HG03025 (cell line): ENCODE measurements at regions not wholly inside any gene's neighbourhood (a gene's known extent, or its start where the extent isn't known, plus 50 kb on each side); places are given as distances from the start of the nearest gene placed in this dataset.
"Not testable (repeated sequence)": the region's sequence is repeated elsewhere in the genome, so short reads cannot be mapped to it uniquely, and the experiment has no call there.

Experiments
- ATAC-seq: cut with Tn5 transposase; IDR thresholded peaks from one replicate; pipeline ENCODE4 v1.9.1; 2021; ENCODE audit warnings: mild to moderate bottlenecking, moderate library complexity; ENCODE audit not compliant: unreplicated experiment, low FRiP score

DNA sequence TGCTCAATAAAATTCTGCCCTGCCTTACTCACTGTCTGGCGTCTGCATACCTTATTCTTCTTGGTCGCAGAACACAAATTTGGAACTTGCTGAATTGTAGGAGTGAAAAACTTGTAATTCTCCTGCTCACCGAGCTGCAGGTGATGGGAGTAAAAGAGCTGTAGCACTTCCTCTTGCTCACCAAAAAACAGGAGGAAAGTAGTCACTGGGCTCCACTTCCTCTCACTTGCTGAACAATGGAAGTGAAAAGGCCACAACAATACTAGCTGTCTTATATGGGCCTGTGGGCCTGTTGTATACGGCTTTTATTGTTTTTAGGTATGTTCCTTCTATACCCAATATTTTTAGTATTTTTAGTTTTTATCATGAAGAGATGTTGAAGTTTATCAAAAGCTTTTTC lies 978.7 kb downstream of the SLITRK5 start:
- no peak for ATAC-seq

DNA sequence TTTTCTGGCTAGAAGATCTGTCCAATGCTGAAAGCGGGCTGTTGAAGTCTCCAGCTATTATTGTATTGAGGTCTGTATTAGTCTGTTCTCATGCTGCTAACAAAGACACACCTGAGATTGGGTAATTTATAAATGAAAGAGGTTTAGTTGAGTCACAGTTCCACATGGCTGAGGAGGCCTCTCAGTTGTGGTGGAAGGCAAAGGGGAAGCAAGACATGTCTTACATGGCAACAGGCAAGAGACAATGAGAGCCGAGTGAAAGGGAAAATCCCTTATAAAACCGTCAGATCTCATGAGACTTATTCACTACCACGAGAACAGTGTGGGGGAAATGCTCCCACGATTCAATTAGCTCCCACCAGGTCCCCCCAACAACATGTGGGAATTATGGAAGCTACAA lies 980.4 kb downstream of the SLITRK5 start:
- ATAC-seq, result no peak

DNA sequence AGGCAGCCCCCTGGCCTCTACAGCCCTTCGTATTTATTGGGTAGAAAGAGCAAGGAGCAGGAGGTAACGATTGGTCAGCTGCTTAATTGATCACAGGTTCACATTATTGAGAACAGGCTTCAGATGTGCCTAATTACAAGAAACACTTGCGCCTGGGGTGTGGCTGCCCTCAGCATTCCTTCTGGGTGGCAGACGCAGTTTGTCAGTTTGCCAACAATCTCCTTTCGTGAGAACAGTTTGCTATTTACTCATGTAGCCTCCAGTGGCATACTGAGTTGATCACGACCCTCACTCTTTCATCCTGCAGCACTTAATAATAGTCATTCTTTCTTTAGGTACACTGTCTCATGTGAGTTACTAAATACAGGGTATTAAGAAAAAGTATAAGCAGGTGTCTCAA lies 985.6 kb downstream of the SLITRK5 start:
- ATAC-seq, result no peak

DNA sequence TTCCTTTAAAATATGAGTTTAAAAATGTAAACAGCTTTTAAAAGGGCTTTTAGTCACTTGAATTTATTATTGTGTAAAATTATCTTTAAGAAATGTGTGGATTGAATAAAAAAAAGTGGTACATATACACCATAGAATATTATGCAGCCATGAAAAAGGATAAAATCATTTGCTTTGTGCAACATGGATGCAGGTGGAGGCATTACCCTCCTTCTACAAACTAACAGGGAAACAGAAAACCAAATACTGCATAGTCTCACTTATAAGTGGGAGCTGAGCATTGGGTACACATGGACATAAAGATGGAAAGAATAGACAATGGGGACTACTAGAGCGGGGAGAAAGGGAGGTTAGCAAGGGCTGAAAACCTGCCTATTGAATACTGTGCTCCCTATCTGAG lies 999.3 kb downstream of the SLITRK5 start:
- ATAC-seq, result no peak

DNA sequence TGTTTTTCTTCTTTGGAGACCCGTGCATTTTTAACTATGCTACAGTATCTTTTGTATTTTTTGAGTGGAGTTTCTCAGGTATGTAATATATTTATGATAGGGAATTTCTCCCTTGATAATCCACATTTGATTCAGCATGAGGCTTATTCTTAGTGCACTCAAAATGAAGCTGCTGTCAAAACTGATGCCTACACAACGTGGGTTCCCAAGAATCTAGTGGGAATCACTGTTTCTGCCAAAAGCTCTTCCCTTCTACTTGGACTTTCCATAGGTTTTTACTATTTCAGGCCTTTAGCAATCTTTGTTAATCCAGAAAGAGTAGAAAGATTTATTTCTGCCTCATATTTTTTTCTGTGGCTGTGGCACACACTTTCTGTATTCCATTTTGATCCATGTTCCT lies 1003.7 kb downstream of the SLITRK5 start:
- ATAC-seq, result no peak

DNA sequence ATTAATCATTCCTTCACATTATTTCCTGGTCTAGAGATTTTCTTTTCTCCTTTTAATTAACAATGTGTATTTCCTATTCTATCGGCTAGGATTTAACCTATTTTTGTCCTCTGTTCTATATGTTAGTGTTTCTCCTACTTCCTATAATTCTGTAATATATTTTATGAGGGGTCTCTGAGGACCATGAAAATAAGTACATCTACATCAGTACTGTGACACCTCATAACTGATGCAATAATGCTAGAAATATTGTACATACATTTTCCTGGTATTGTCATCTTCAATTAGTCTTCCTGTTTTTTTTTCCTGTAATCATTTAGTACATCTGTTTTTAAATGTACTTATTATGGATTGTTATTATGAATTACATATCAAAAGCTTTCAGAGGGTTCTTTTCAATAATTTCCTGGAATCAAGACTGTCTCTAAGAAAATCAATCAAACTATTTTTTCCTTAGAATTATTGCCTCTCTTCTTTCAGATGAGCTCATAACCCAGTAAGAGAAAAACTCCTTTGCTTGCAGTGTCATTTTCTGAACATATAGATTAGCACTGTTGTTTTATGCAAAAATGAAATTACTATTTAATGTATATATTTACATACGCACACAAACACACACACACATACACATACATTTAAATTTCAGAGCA lies 1004.3 kb downstream of the SLITRK5 start:
- ATAC-seq, result no peak

DNA sequence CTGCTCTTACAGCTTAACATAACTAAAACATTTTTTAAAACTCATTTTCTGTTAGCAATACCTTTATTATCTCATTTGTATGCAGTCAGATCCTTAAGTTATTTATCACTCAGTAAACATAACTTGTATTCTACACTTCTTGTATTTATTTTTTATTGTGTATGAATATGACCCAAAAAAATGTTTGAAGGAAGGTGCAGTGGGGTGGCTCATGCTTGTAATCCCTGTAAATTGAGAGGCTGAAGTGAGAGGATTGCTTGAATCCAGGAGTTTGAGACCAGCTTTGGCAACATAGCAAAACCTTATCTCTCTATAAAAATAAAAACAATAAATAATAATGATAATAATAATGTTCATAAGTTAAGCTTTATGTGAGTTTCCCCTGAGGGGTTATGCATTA lies 1004.8 kb downstream of the SLITRK5 start:
- no peak for ATAC-seq

DNA sequence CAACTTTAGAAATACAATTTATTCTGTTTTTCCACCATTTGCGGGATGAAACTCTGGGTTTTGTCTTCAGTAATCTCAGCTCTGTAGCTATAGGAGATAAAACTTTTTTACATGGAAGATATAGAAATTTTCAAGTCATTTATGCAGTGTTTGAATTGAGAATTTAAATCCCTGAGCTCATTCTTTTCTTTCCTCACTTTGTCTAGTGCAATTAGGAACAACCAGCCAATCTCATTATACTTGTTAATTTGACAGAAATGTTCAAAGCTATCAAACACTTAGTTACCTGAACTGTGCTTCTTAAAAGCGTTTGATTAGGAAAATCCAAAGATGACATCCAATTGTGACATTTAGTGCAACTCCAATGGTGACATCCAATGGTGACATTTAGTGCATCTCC lies 1014.3 kb downstream of the SLITRK5 start:
- ATAC-seq, result no peak

DNA sequence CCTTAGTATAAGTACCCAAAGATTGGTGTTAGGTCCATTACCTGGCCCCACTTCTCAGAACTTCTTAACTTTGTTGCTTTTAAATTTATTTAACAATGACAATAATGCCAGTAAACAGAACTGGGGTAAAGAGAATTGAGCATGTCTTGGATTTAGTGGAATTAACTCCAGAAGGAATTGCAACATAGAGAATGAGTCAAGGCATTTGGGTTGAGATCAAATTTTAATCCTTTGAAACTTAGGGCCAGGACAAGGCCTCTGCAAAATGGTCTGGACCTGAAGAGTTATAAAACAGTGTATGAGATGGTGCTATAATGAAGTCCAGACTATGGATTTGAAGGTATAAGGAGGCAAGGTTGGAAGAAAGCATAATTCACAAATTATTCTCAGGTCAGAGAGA lies 1030.4 kb downstream of the SLITRK5 start:
- no peak for ATAC-seq

DNA sequence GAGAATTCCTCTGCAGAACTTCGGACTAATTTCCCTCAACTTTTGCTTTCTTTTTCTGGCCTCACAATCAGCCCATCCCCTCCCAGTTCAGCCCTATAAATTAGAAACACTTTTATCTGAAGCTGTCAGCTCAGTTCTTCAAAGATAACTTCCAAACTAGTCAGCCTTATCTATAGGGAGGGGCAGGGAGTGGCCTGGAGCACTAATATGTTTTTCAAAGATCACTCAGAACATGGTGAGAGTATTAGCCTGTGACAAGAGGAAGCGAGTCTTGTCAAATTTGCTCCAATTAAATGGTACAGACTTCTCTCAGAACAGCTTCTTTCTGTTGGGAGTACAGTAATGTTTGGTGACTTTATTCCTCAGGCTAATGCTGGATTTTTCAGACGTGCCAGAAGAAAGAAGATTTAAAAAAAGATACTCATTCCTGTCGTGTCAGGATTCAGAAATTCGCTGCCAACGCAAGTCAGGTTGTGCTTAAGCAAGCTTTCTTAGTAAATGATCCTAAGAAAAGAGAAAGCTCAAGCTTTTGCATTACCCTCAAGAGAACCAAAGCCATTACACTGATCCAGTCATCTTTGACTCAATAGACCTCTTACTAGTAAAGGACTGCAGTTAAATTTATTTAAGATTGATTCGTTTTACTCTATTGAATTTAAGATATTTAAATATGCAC lies 1033.6 kb downstream of the SLITRK5 start:
- no peak for ATAC-seq

DNA sequence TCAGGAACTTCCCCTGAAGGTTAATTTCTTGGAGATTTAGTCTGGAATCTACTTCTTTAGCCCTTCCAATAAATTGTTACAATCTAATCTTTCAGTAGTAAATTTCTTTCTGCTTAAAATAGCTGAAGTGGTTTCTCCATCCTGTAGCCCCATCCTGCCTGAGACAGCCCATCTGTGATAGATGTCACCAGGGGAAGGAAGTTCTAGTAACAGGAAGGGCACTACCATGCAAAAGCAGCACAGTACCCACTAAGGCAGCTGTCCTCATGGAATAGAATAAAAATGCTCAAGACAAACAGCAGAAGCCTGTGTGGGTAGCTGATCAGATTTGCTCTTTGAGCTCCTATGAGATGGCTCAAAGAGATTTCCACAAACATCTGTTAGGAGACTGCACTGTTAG lies 1036.5 kb downstream of the SLITRK5 start:
- ATAC-seq, result no peak

DNA sequence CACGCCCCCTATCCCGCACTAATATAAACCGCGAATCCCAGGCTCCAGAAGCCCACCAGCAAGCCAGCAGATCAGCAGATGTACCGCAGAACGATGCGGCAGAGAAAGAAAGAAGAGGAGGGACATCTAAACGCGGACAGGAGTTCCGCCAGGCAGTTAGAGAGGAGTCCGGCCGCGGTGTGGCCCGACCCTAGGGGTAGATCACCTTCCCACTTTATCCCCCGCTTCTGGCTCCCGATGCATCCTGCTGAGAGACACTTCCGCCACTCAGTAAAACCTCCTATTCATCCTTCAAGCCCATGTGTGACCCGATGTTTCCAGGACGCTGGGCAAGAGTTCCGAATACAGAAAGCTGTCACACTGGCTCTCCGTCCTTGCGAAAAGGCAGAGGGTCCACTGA lies 1046.8 kb downstream of the SLITRK5 start:
- no peak for ATAC-seq

DNA sequence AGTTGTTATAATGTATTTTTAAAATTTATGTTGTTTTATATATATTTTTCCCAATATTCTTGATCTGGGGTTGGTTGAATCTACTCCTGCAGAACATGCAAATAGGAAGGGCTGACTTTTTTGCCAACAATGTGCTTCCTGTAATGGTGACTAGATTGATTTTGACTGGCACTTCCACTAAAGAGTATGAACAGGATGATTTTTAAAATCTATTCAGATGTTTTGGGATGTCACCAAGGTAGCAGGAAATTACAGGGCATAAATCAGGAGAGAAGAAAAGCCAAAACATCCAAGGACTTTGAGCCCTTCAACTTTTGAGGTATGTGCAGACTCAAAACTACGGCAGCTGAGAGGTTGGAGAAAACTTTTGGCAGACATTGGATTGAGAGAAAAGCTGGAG lies 1047.6 kb downstream of the SLITRK5 start:
- ATAC-seq, result no peak

DNA sequence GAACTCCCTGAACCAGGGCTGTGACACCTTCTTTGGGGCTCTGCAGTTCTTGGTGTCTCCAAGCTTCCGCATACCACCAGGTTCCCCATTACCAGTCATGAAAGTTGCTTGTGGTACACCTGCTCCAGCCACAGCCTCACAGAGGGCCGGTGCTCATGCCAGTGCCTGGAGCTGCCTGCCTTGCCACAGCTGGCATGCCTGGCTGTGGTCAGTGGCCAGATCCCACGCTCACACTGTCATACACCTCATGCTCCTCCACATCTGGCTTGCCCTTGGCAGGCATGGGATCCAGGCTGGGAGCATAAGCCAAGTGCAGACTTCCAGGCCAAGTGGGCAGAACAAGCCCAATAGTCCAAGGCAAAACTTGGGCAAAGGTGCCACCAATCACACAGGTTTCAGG lies 1054.9 kb downstream of the SLITRK5 start:
- no peak for ATAC-seq

DNA sequence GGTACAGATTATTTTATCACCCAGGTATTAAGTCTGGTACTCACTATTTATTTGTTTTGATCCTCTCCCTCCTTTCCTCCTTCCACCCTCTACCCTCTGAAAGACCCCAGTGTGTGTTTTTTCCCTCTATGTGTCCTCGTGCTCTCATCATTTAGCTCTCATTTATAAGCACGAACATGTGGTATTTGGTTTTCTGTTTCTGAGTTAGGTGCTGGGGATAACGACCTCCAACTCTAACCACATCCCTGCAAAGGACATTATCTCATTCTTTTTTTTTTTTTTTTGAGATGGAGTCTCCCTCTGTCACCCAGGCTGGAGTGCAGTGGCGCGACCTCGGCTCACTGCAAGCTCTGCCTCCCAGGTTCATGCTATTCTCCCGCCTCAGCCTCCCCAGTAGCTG lies 1056.1 kb downstream of the SLITRK5 start:
- not testable (repeated sequence) for ATAC-seq

DNA sequence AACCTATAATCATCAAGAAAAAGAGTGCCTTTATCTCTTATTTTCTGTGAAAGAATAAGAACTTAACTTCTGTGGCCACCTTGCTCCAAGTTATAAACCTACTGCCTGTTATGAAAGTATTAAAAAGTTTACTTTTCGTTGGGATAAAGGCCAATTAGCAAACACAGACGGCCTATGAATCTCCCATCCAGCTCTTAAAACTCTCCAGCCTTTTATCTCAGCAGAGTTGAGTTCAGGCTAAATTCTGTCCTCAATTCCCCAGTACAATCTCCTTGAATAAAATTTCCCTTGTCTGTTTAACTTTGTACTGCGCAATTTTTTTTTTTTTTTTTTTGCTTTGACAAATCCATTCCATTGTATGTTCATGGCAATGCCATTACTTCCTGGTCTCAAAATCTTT lies 1058.4 kb downstream of the SLITRK5 start:
- ATAC-seq, result no peak

DNA sequence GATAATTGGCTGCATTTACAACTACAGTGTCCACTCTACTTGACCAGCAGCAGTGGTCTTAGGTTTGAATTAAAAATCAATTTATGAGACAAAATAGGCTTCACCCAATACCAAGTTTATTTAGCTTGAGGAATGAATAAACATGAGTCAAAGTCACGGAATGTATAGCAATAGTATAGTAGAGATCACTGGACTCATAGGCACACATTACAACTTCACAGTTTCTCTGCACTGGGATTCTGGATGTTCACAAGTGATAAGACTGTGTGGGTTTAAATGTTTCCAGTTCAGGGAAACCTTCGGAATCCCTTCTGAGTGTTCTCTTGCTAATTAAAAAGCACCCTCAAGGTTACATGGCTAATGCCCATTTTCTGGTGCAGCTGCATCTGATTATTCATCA lies 1064.9 kb downstream of the SLITRK5 start:
- ATAC-seq, result no peak

DNA sequence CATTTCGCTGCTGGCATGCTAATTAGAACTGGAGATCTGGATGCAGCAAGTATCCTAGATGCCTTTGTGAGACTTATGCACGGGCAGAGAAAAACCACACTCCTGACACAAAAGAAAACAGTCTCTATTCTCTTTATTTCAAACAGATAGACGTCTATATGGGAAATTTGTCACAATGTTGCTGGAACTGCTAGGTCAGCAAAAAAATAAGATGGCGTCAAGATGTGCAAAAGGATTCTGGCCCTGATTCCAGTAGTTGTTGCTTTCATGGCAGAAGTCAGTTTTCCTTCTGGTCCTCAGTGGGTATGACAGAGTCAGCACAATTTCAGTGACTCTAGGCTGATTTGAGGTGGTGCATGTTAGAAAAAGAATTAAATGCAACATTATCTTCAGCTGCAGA lies 1068.0 kb downstream of the SLITRK5 start:
- ATAC-seq, result no peak

DNA sequence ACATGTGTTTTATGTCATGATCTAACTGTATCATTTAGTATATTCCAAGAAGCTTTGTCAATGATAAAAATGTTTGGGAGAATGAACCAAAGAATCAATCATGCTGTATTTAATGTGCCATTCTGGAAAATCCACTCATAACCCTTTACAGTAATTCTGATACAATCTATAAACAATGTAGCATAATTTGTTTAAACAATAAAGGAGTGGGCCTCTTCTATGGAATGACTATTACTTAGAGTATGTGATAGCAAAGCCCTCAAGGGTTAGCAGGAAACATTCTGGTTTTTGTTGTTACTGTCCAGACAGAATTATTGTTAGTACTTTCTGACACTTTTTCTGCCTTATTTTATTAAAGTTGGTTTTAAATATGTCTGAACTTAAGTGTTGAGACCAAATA lies 1073.1 kb downstream of the SLITRK5 start:
- no peak for ATAC-seq

DNA sequence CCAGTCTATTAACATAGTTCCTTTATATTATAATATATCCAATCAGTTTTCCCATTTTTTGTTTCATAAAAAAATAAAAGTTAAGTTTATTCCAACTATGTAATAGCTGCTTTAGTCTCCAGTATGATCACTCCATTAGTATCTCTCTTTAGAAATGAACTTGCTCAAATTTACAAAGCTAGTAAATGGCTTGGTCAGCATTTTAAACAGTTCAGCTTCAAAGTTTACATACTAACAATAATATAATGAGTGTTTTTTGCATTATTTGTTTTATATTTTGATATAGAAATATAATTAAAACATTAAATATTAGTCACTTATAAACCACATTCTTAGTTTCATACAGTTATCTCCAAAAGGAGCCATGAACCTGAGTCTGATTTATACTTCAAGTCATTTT lies 1073.8 kb downstream of the SLITRK5 start:
- ATAC-seq, result no peak

DNA sequence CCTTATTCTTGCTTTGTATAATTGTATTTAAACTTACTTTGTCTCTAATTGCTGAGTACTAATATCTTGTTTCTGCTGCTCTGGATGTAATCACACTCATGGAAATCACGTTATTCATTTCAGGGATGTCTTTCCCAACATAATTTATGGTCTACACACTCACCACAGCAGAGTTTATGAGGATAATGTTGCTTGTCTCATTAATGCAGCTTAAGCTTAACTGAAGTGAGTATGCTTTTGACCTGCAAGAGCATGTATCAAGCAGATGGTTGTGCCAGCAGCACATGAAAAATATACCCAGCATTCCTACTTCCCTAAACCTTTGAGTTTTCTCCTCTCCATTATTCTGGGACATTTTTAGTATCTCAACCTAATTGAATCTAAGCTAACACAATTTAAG lies 1080.9 kb downstream of the SLITRK5 start:
- no peak for ATAC-seq

DNA sequence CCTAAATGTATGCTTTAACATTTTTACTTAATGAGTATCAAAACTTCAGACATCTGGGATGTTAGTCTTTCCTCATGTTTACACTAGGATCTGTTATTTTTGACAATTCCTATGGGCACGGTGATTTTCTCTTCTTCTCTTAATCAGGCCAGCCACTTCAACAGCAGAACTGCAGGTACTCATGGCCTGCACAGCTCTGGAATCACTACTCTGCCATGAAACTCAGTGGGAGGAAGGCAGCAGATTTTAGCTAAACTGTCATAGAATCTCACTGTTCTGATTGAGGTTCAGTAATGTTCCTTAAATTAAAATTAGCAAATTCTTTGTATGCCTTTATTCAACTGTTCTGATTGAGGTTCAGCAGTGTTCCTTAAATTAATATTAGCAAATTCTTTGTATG lies 1083.0 kb downstream of the SLITRK5 start:
- ATAC-seq, result no peak

DNA sequence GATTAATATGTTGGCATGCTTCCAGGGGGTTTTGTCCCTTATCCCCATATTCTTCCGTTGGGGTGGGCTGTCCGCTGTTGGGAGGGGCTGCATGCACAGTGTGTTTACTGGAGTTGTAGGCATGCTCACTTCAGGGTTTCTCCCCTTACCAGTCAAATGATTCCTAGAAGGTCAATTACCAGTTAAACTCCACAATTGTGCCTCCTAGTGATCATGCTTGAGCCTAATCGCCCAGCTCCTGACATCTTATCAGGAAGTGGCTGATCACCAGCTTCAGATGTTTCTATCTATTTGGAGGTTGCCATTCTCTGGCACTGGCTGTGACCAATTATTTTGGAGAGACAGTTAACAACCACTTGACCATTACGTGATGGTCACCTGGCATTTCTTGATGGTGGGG lies 1090.0 kb downstream of the SLITRK5 start:
- no peak for ATAC-seq
